C4-2B (cell line): ENCODE measurements at regions not wholly inside any gene's neighbourhood (a gene's known extent, or its start where the extent isn't known, plus 50 kb on each side); places are given as distances from the start of the nearest gene placed in this dataset.

Experiments used
- ZFX ChIP-seq: fragments of 450-650 bp; IDR thresholded peaks from 2 replicates; pipeline ENCODE4 v1.6.1; 2017
- TF ChIP-seq, protein P1 (sequence below): fragments of 450-650 bp; conservative IDR thresholded peaks from 2 replicates; pipeline ENCODE4 v1.5.1; 2017; ENCODE audit warnings: mild to moderate bottlenecking

DNA sequence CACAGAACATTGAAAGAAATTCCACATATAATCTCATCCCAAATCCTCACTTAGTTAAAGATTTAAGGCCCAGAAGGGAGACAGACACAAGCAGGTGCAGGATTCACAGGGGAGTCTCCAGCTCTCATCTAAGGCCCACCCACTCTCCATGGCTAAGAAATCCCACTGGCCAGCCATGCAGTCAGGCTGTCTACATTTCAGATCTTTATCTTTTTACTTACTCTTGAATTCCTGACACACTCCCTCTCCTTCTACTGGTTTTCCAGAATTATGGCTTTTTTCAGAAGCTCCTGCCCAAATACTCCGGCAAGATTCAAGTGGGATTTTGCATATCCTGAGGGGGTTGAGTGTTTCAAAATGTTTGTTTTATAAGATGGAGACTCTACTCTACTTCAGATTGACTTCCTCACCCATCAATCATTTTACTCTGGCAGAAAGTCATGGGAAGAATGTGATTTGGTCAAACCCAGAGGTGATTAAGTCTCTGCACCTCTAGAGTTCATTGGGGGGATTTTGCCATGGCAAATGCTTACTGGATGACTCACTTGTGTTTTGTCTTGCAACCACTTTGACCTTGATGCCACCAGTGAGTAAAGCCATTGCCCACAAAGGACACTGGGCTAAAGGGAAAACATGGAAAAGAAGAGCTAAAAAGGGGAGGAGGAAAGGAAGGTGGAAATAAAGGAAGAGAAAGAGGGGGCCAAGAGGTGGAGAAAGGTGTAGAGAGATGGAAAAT, 688.8 kb upstream of the SALL1 start:
- TF ChIP-seq, protein P1, sequence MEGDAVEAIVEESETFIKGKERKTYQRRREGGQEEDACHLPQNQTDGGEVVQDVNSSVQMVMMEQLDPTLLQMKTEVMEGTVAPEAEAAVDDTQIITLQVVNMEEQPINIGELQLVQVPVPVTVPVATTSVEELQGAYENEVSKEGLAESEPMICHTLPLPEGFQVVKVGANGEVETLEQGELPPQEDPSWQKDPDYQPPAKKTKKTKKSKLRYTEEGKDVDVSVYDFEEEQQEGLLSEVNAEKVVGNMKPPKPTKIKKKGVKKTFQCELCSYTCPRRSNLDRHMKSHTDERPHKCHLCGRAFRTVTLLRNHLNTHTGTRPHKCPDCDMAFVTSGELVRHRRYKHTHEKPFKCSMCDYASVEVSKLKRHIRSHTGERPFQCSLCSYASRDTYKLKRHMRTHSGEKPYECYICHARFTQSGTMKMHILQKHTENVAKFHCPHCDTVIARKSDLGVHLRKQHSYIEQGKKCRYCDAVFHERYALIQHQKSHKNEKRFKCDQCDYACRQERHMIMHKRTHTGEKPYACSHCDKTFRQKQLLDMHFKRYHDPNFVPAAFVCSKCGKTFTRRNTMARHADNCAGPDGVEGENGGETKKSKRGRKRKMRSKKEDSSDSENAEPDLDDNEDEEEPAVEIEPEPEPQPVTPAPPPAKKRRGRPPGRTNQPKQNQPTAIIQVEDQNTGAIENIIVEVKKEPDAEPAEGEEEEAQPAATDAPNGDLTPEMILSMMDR = no peak
- no peak for TF ChIP-seq ZFX
